ENCODE measurements at regions not wholly inside any gene's neighbourhood (a gene's known extent, or its start where the extent isn't known, plus 50 kb on each side); places are given as distances from the start of the nearest gene placed in this dataset.
"Not testable (repeated sequence)": the region's sequence is repeated elsewhere in the genome, so short reads cannot be mapped to it uniquely, and the experiment has no call there.

GRCh38 chr17:53765609-53766008 lies 57.1 kb upstream of the KIF2B start:
- DNase-seq (no peak), ATAC-seq (no peak)
- Mint-ChIP-seq H3K4me3 (no peak overlapping the region), H3K9me3 (peaks cover 27% of the 10 kb centered on the region), H3K27me3 (no peaks in the 10 kb centered on the region), H3K36me3 (ENCODE audit: low read depth) (no peaks in the 10 kb centered on the region), H3K27ac (no peak overlapping the region), H3K4me1 (no peaks in the 10 kb centered on the region)

- no peaks in the 10 kb centered on the region for H3K27me3 Mint-ChIP-seq
- H3K36me3 Mint-ChIP-seq (ENCODE audit: low read depth): no peaks in the 10 kb centered on the region
- no peak for ATAC-seq
- no peak overlapping the region for H3K27ac Mint-ChIP-seq
- DNase-seq: no peak
- H3K4me1 Mint-ChIP-seq: no peaks in the 10 kb centered on the region
- peaks cover 27% of the 10 kb centered on the region for H3K9me3 Mint-ChIP-seq
- no peak overlapping the region for H3K4me3 Mint-ChIP-seq
These were observed 57.6 kb upstream of the KIF2B start for GRCh38 chr17:53765129-53765528.

DNA sequence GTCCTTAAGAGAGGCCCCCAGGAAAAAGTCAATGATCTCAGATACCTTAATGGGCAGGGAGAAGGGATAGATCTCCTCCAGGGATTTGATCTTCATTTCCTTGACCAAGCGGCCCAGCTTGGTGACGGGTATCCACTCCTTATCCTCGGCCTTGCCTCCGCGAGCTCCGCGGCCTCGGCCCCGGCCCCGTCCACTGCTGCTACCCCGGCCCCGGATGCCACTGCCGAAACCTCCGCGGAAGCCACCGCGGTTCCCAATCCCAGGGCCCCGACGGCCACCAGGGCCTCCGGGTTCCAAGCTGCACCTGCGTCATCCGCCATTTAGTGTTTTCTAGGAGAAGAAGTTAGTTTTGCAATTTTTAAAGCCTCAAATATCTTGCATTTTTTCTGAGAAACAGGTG lies 65.2 kb upstream of the KIF2B start:
- Mint-ChIP-seq H3K36me3 (ENCODE audit: low read depth) (no peaks in the 10 kb centered on the region), H3K4me3 (no peak overlapping the region), H3K9me3 (no peaks in the 10 kb centered on the region), H3K27me3 (no peaks in the 10 kb centered on the region), H3K4me1 (no peaks in the 10 kb centered on the region), H3K27ac (no peak overlapping the region)
- no peak for DNase-seq
- no peak for ATAC-seq

DNA sequence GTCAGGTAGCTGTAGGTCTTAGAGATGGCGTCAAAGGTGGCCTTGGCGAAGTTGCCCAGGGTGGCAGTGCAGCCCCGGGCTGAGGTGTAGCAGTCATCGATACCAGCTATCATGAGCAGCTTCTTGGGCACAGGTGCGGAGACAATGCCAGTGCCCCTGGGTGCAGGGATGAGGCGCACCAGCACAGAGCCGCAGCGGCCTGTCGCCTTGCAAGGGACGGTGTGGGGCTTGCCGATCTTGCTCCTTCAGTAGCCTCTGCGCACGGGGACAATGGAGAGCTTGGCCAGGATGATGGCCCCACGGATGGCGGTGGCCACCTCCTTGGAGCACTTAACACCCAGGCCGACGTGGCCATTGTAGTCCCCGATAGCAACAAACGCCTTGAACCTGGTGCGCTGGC lies 65.6 kb upstream of the KIF2B start:
- H3K27ac Mint-ChIP-seq; H3K4me3 Mint-ChIP-seq; H3K36me3 Mint-ChIP-seq (ENCODE audit: low read depth); H3K27me3 Mint-ChIP-seq; H3K4me1 Mint-ChIP-seq; ATAC-seq; DNase-seq; H3K9me3 Mint-ChIP-seq: not testable (repeated sequence)

DNA sequence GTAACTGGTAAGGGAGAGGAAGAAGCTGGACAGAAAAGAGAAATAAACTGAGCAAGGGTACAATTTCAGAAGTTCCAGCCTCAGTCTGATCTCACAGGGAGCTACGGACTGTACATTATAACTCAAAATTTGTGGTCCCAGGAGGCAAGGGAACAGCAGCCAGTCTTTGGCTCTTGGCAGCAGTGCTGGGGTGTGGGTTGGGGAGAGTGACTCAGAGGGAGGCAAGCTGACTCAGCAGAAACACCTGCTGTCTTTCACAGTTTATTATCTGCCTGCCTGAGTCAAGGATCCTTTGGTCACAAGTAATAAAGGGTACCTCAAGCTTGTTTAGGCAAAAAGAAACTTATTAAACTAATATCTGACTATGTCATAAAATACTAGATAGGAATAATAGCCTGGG lies 73.5 kb upstream of the KIF2B start:
- H3K9me3 Mint-ChIP-seq: peaks cover 19% of the 10 kb centered on the region
- H3K36me3 Mint-ChIP-seq (ENCODE audit: low read depth): no peaks in the 10 kb centered on the region
- no peak for DNase-seq
- H3K4me3 Mint-ChIP-seq: no peak overlapping the region
- ATAC-seq: no peak
- H3K27ac Mint-ChIP-seq: no peak overlapping the region
- H3K27me3 Mint-ChIP-seq: no peaks in the 10 kb centered on the region
- H3K4me1 Mint-ChIP-seq: no peaks in the 10 kb centered on the region

- H3K4me3 Mint-ChIP-seq; H3K4me1 Mint-ChIP-seq; H3K36me3 Mint-ChIP-seq (ENCODE audit: low read depth); ATAC-seq; H3K27ac Mint-ChIP-seq; DNase-seq; H3K27me3 Mint-ChIP-seq: not testable (repeated sequence)
- H3K9me3 Mint-ChIP-seq: peaks cover 19% of the 10 kb centered on the region
These were observed 74.4 kb upstream of the KIF2B start for GRCh38 chr17:53748159-53748820.

DNA sequence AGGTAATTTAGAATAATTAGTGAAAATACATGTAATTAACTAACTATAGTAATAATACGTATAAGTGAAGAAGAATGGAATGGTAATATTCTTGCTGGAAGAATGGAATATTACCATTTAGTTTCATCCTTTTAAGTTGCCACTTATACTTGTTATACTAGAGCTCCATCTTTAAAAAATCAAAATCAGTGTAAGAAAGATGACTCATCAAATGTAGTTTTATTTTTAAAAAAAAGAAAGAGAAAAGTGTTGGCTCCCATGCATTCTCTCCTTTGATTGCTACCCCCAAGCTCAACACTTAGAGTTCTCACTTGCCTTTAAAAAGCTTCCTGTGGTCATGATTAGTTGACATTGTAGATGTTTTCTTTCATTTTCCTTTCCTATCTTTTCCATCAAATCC lies 82.4 kb upstream of the KIF2B start:
- Mint-ChIP-seq H3K27ac (no peak overlapping the region), H3K9me3 (peaks cover 13% of the 10 kb centered on the region), H3K4me1 (no peaks in the 10 kb centered on the region), H3K27me3 (no peaks in the 10 kb centered on the region), H3K36me3 (ENCODE audit: low read depth) (no peaks in the 10 kb centered on the region), H3K4me3 (no peak overlapping the region)
- ATAC-seq (no peak), DNase-seq (no peak)

- Mint-ChIP-seq H3K27ac (no peak overlapping the region), H3K36me3 (ENCODE audit: low read depth) (no peaks in the 10 kb centered on the region), H3K4me3 (no peak overlapping the region), H3K27me3 (no peaks in the 10 kb centered on the region), H3K9me3 (peaks cover 18% of the 10 kb centered on the region), H3K4me1 (no peaks in the 10 kb centered on the region)
- DNase-seq (no peak), ATAC-seq (no peak)
These were observed 86.0 kb upstream of the KIF2B start for GRCh38 chr17:53736516-53737240.

DNA sequence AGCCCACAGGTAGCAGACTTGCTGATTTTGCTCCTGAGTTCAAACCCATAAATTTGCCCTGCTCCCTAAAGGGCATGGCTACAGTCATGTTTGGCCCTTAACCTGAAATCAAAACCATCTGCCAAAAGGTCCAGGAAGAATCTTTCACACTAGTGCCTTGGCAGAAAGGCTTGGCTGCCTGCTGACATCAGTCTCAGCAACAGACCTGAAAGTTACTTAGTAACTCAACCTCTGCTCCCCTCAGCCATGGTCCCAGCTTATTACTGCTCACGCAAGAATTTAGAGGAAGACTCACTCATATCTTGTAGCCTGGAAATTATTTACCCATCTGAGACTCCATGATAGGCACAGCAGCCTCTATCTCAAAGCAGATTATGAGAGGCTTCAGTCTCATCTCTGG lies 98.0 kb upstream of the KIF2B start:
- H3K36me3 Mint-ChIP-seq (ENCODE audit: low read depth): no peaks in the 10 kb centered on the region
- ATAC-seq: no peak
- H3K4me1 Mint-ChIP-seq: no peaks in the 10 kb centered on the region
- no peak overlapping the region for H3K4me3 Mint-ChIP-seq
- H3K9me3 Mint-ChIP-seq: peaks cover 11% of the 10 kb centered on the region
- H3K27ac Mint-ChIP-seq: no peak overlapping the region
- H3K27me3 Mint-ChIP-seq: no peaks in the 10 kb centered on the region
- no peak for DNase-seq

DNA sequence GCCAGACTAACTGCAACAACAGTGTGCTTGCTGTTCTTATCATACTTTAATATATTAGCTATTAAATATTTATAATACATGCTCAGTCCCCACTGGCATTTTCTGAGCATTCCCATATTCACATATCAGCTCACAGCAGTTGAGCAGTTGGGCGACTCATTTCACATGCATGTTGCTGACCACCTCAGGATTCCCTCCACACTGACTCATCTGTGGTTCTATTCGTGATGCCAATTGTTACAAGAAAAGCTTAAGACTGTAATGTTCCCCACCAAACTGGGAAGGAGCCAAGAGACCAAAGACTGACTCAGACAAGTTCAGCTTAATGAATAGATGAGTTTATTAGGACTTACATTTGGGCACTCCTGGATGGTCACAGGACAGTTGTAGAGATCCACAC lies 100.3 kb upstream of the KIF2B start:
- Mint-ChIP-seq H3K4me3 (no peak overlapping the region), H3K9me3 (peaks cover 9% of the 10 kb centered on the region), H3K4me1 (no peaks in the 10 kb centered on the region), H3K27me3 (no peaks in the 10 kb centered on the region), H3K36me3 (ENCODE audit: low read depth) (no peaks in the 10 kb centered on the region), H3K27ac (no peak overlapping the region)
- DNase-seq: no peak
- ATAC-seq: no peak

DNA sequence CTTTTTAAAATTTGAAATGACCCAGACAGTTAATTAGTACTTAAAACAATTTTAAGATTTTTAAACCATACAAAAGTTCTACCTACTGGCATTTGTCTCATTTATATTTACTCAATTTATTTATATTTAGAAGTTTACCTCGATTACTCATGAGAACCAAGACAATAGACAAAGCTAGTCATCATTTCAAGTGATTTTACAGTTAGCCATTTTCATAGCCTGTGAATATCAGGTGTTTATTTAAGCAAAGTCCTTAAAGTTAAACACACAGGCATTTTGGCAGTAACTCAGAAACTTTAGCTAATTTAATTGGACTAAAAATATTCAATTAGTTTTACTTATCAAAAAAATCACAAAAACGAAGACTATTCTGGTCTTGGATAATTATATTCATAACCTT lies 101.6 kb upstream of the KIF2B start:
- H3K9me3 Mint-ChIP-seq: peaks cover 9% of the 10 kb centered on the region
- ATAC-seq: no peak
- H3K4me1 Mint-ChIP-seq: no peaks in the 10 kb centered on the region

DNA sequence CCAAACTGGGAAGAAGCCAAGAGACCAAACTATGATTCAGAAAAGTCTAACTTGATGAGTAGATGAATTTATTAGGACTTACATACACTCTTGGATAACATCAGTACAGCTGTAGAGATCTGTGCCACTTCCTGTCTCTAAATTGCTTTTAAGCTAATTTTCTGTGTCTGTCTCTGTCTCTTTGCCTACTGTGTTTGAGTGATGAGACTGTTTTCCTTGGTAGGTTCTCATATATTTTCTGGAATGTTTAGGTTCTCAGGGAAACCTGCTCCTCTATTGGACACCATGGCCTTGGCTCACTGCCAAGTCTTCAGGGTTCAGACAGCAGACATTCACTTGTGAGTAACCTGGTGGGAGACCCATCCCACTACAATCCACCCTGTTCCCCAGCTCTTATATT lies 103.5 kb upstream of the KIF2B start:
- Mint-ChIP-seq H3K4me1 (no peaks in the 10 kb centered on the region), H3K36me3 (ENCODE audit: low read depth) (no peaks in the 10 kb centered on the region), H3K27me3 (no peaks in the 10 kb centered on the region), H3K27ac (no peak overlapping the region), H3K4me3 (no peak overlapping the region), H3K9me3 (peaks cover 7% of the 10 kb centered on the region)
- no peak for DNase-seq
- ATAC-seq: no peak

More for the DNA sequence above, 101.6 kb upstream of the KIF2B start:
- H3K4me3 Mint-ChIP-seq: no peak overlapping the region
- no peak overlapping the region for H3K27ac Mint-ChIP-seq
- H3K36me3 Mint-ChIP-seq (ENCODE audit: low read depth): no peaks in the 10 kb centered on the region
- no peaks in the 10 kb centered on the region for H3K27me3 Mint-ChIP-seq
- DNase-seq: no peak

DNA sequence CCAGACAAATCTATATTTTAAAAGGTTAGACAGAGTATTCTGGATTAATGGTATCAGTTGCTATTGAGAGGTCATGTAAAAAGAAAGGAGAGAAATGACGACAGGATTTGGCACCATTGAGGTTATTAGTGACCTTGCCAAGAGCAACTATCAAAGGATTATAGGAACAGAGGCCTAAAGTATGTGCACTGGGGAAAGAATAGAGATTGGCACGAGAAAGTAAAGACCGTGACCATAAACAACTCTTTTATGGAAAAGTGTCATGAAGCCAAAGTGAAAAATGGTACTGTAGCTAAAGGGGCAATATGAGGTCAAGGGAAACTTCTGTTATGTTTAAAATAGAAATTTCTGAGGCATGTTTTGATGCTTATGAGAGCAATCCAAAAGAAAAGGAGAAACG lies 115.2 kb upstream of the KIF2B start:
- Mint-ChIP-seq H3K9me3 (peaks cover 19% of the 10 kb centered on the region), H3K4me1 (no peaks in the 10 kb centered on the region), H3K36me3 (ENCODE audit: low read depth) (no peaks in the 10 kb centered on the region), H3K4me3 (no peak overlapping the region), H3K27ac (no peak overlapping the region), H3K27me3 (no peaks in the 10 kb centered on the region)
- ATAC-seq (no peak), DNase-seq (no peak)

DNA sequence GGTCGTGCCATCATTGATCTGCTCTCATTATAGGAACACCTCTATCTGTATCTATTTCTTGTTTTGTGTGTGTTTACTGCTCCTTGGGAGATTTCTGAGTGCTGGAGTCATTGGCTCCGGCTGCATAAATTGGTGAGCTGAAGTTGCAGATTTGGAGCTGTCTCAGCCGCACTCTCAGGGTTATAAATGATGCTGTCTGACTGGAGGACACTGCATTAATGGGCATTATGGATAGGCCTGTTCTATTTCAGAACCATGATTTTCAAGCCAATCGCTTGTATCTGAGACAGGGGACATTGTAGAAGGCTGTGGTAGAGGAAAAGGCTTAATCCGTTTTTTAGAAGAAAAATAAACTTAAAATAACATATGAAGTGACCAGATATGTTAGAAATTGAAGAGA lies 126.4 kb upstream of the KIF2B start:
- no peak overlapping the region for H3K4me3 Mint-ChIP-seq
- H3K27me3 Mint-ChIP-seq: no peaks in the 10 kb centered on the region
- H3K27ac Mint-ChIP-seq: no peak overlapping the region
- H3K36me3 Mint-ChIP-seq (ENCODE audit: low read depth): no peaks in the 10 kb centered on the region
- no peaks in the 10 kb centered on the region for H3K9me3 Mint-ChIP-seq
- no peak for ATAC-seq
- DNase-seq: no peak
- no peaks in the 10 kb centered on the region for H3K4me1 Mint-ChIP-seq

DNA sequence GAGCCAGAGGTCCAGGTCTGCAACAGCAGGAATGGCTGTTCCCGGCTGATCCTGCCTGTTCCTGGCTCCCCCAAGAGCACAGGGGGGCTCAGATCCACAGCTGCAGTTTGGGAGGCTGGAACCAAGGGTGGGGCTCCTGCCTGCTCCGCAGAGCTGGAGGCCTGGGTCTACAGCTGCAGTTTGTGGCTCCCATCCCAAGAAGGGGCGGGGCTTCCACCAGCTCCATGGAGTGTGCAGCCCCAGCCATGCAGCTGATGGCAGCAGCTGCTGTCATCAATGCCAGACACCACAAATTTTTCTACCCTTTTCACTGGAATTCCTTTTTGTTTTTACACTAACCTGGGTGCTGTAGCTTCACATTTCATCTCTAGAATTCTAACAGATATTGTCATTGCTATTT lies 135.4 kb upstream of the KIF2B start:
- Mint-ChIP-seq H3K27me3 (no peaks in the 10 kb centered on the region), H3K9me3 (peaks cover 12% of the 10 kb centered on the region), H3K4me1 (no peaks in the 10 kb centered on the region), H3K27ac (no peak overlapping the region), H3K36me3 (ENCODE audit: low read depth) (no peaks in the 10 kb centered on the region), H3K4me3 (no peak overlapping the region)
- DNase-seq: no peak
- no peak for ATAC-seq
